ENCODE measurements at regions not wholly inside any gene's neighbourhood (a gene's known extent, or its start where the extent isn't known, plus 50 kb on each side); places are given as distances from the start of the nearest gene placed in this dataset.

- Histone ChIP-seq H3K36me3 (ENCODE audit: control insufficient read depth in 4 of 4, insufficient read depth in 3 of 4, low read depth in 1 of 4, low read length in 3 of 4) (no peaks in the 10 kb centered on the region), H3K27me3 (ENCODE audit: control insufficient read depth in 4 of 4, insufficient read depth in 4 of 4, low read length in 3 of 4) (peaks cover 0 to under 1% (median 0%) of the 10 kb centered on the region in 4 donors), H3K9me3 (ENCODE audit: control insufficient read depth in 4 of 4, low read length in 3 of 4) (no peaks in the 10 kb centered on the region), H3K27ac (ENCODE audit: low read depth in 1 of 2, low read length in 2 of 2) (no peak overlapping the region), H3K4me3 (ENCODE audit: low read depth in 1 of 3, low read length in 3 of 3) (no peak overlapping the region), H3K9ac (ENCODE audit: low read depth in 1 of 2, low read length in 2 of 2) (no peak overlapping the region), H3K4me1 (ENCODE audit: control insufficient read depth in 4 of 4, insufficient read depth in 4 of 4, low read length in 3 of 4) (no peaks in the 10 kb centered on the region)
- 72% methylated on average over 3 of the region's 3 CpGs for WGBS
- TF ChIP-seq CTCF (IDR thresholded peaks at IDR 0.05; ENCODE audit: low read depth, low read length, missing input control) (no peak), HNF4A (conservative IDR thresholded peaks at IDR 0.05) (no peak), REST (IDR thresholded peaks at IDR 0.05) (no peak), NR2F2 (IDR thresholded peaks at IDR 0.05) (no peak), ZBTB33 (IDR thresholded peaks at IDR 0.05) (no peak), FOXA2 (IDR thresholded peaks at IDR 0.05) (no peak), MAX (IDR thresholded peaks at IDR 0.05) (no peak), RAD21 (IDR thresholded peaks at IDR 0.05) (no peak), TAF1 (conservative IDR thresholded peaks at IDR 0.05) (no peak), GABPA (IDR thresholded peaks at IDR 0.05 in 1 of 2, conservative IDR thresholded peaks at IDR 0.05 in 1 of 2) (no peak), FOXA1 (IDR thresholded peaks at IDR 0.05) (no peak), RXRA (IDR thresholded peaks at IDR 0.05) (no peak), YY1 (IDR thresholded peaks at IDR 0.05) (no peak), JUND (IDR thresholded peaks at IDR 0.05) (no peak), EGR1 (IDR thresholded peaks at IDR 0.05; ENCODE audit: low read depth in 2 of 2) (no peak)
- DNase-seq (ENCODE audit: low spot score): no peak
Measured at GRCh38 chr7:81433692-81434331, 336.0 kb downstream of the HGF start.

GRCh38 chr7:81433206-81433605 lies 336.6 kb downstream of the HGF start:
- no peak overlapping the region for H3K4me3 ChIP-seq (ENCODE audit: low read depth in 1 of 3, low read length in 3 of 3)
- H3K4me1 ChIP-seq (ENCODE audit: control insufficient read depth in 4 of 4, insufficient read depth in 4 of 4, low read length in 3 of 4): no peaks in the 10 kb centered on the region
- no peaks in the 10 kb centered on the region for H3K36me3 ChIP-seq (ENCODE audit: control insufficient read depth in 4 of 4, insufficient read depth in 3 of 4, low read depth in 1 of 4, low read length in 3 of 4)
- no peaks in the 10 kb centered on the region for H3K9me3 ChIP-seq (ENCODE audit: control insufficient read depth in 4 of 4, low read length in 3 of 4)
- H3K9ac ChIP-seq (ENCODE audit: low read depth in 1 of 2, low read length in 2 of 2): no peak overlapping the region
- H3K27me3 ChIP-seq (ENCODE audit: control insufficient read depth in 4 of 4, insufficient read depth in 4 of 4, low read length in 3 of 4): peaks cover 0 to 4% (median 0%) of the 10 kb centered on the region in 4 donors
- no peak overlapping the region for H3K27ac ChIP-seq (ENCODE audit: low read depth in 1 of 2, low read length in 2 of 2)
- DNase-seq (ENCODE audit: low spot score): no peak
- 72% methylated on average over 1 of the region's 1 CpG for WGBS
- TF ChIP-seq NR2F2 (IDR thresholded peaks at IDR 0.05) (no peak), MAX (IDR thresholded peaks at IDR 0.05) (no peak), CTCF (IDR thresholded peaks at IDR 0.05; ENCODE audit: low read depth, low read length, missing input control) (no peak), GABPA (IDR thresholded peaks at IDR 0.05 in 1 of 2, conservative IDR thresholded peaks at IDR 0.05 in 1 of 2) (no peak), HNF4G (IDR thresholded peaks at IDR 0.05) (no peak), ZBTB33 (IDR thresholded peaks at IDR 0.05) (no peak), FOXA2 (IDR thresholded peaks at IDR 0.05) (no peak), EGR1 (IDR thresholded peaks at IDR 0.05; ENCODE audit: low read depth in 2 of 2) (no peak), SP1 (IDR thresholded peaks at IDR 0.05) (no peak), RXRA (IDR thresholded peaks at IDR 0.05) (no peak)
